Spleen (tissue), 11 donors: ENCODE measurements at regions not wholly inside any gene's neighbourhood (a gene's known extent, or its start where the extent isn't known, plus 50 kb on each side); places are given as distances from the start of the nearest gene placed in this dataset.

Experiments
- DNase-seq: peaks from one replicate; pipeline ENCODE4 v3.0.0-alpha.2; 2020
- H3K27ac ChIP-seq, 8 donors: fragments of 200-600 bp; sonication (generic) in 7 of 8; 1 replicate in 4 of 8; 2 replicates in 4 of 8; pipeline versions ENCODE4 v1.5.0 to v1.8.0; 2016 to 2021; ENCODE audit warnings: inconsistent platforms in 4 of 8, mild to moderate bottlenecking in 4 of 8, moderate library complexity in 1 of 8
- H3K27me3 ChIP-seq, 7 donors: fragments of 200-600 bp; sonication (generic) in 6 of 7; replicated peaks in 1 of 7; 1 replicate in 4 of 7; 2 replicates in 3 of 7; pipeline versions ENCODE4 v1.5.0 to v1.8.0; 2016 to 2021; ENCODE audit warnings: inconsistent platforms in 3 of 7, mild to moderate bottlenecking in 1 of 7
- H3K36me3 ChIP-seq, 6 donors: fragments of 200-600 bp; sonication (generic) in 5 of 6; 1 replicate in 4 of 6; 2 replicates in 2 of 6; pipeline versions ENCODE4 v1.5.0 to v1.8.0; 2016 to 2021; ENCODE audit warnings: inconsistent platforms in 2 of 6
- H3K4me1 ChIP-seq, 6 donors: fragments of 200-600 bp; sonication (generic) in 5 of 6; 1 replicate in 3 of 6; 2 replicates in 3 of 6; pipeline versions ENCODE4 v1.5.0 to v1.8.0; 2016 to 2021; ENCODE audit warnings: inconsistent platforms in 3 of 6
- H3K4me3 ChIP-seq, 8 donors: fragments of 200-600 bp; sonication (generic) in 7 of 8; 1 replicate in 4 of 8; 2 replicates in 4 of 8; pipeline versions ENCODE4 v1.5.0 to v1.8.0; 2016 to 2021; ENCODE audit warnings: inconsistent platforms in 4 of 8, mild to moderate bottlenecking in 4 of 8, moderate library complexity in 2 of 8
- H3K9me3 ChIP-seq, 8 donors: fragments of 200-600 bp; sonication (generic) in 7 of 8; 1 replicate in 4 of 8; 2 replicates in 4 of 8; pipeline versions ENCODE4 v1.5.0 to v1.8.0; 2016 to 2021; ENCODE audit warnings: inconsistent platforms in 4 of 8
- CTCF ChIP-seq, 11 experiments: fragments of 200-600 bp in 7 of 11; fragments of 450-650 bp in 4 of 11; sonication (generic) in 4 of 11; IDR thresholded peaks in 8 of 11; conservative IDR thresholded peaks in 3 of 11; 1 replicate in 7 of 11; 2 replicates in 4 of 11; pipeline versions ENCODE4 v1.4.0 to v1.8.0; 2016 to 2021; ENCODE audit warnings: antibody characterized with exemption in 11 of 11, inconsistent platforms in 4 of 11, mild to moderate bottlenecking in 1 of 11
- POLR2A ChIP-seq, 3 donors: fragments of 450-650 bp; IDR thresholded peaks; one replicate each; pipeline ENCODE4 v1.5.1; 2017; ENCODE audit warnings: antibody characterized with exemption in 3 of 3, mild to moderate bottlenecking in 1 of 3
- POLR2AphosphoS5 ChIP-seq, 3 donors: sonication (generic); formaldehyde crosslinking; IDR thresholded peaks; one replicate each; pipeline ENCODE4 v1.5.1; 2017; ENCODE audit warnings: antibody characterized with exemption in 3 of 3
- WGBS, 5 donors: extraction: QIAGEN DNeasy Blood & Tissue Kit in 3 of 5; methylation state at CpG; one replicate each; pipeline versions ENCODE4 v1.1.5 to v1.1.7; 2013 to 2018; 5-methylcytosine and 5-hydroxymethylcytosine counted together
- intact Hi-C: fragments of 100-400 bp; cut with DNase I; formaldehyde crosslinking; loops from one replicate; pipeline ENCODE4 v1.15.0; 2023; ENCODE audit warnings: low total_unique reads
- donor health status: healthy with polysubstance abuse.
- donor health status: DM: no; HTN: no; CAD: no; lungs with moderate emphysema.
- donor health status: DM: no; HTN: no; CAD: no.
- donor health status: Bipolar disorder and iron deficiency.
- donor health status: healthy.
- donor health status: DM: no; HTN: no; CAD: no.
- donor health status: DM: yes; HTN: yes; CAD: no.

- 38 to 62% (median 48%) methylated on average over 2 of the region's 2 CpGs for WGBS, 5 donors
- no peak overlapping the region for H3K4me3 ChIP-seq
- DNase-seq: no peak
- intact Hi-C loops: no loop called here
- H3K9me3 ChIP-seq: peaks cover 0 to 4% (median 0%) of the 10 kb centered on the region in 8 donors
- no peak overlapping the region for H3K27ac ChIP-seq
- no peaks in the 10 kb centered on the region for H3K27me3 ChIP-seq
- H3K4me1 ChIP-seq: no peaks in the 10 kb centered on the region
- TF ChIP-seq POLR2A (IDR thresholded peaks at IDR 0.05) (no peak), CTCF (IDR thresholded peaks at IDR 0.05 in 8 of 11, conservative IDR thresholded peaks at IDR 0.05 in 3 of 11) (no peak), POLR2AphosphoS5 (IDR thresholded peaks at IDR 0.05) (no peak)
- H3K36me3 ChIP-seq: no peaks in the 10 kb centered on the region
Measured at GRCh38 chr3:65234499-65234898, 546.7 kb upstream of the ADAMTS9 start.

GRCh38 chr3:65233561-65233960 lies 545.8 kb upstream of the ADAMTS9 start:
- Histone ChIP-seq H3K9me3 (peaks cover 0 to 2% (median 0%) of the 10 kb centered on the region in 8 donors), H3K4me3 (no peak overlapping the region), H3K27ac (no peak overlapping the region), H3K4me1 (no peaks in the 10 kb centered on the region), H3K27me3 (no peaks in the 10 kb centered on the region), H3K36me3 (no peaks in the 10 kb centered on the region)
- DNase-seq: no peak
- 58 to 72% (median 67%) methylated on average over 5 of the region's 5 CpGs for WGBS, 5 donors
- intact Hi-C loops: loop anchor here (1.0 kb wide), 1 partner anchor 31 kb away; no protein-coding TSS in a partner anchor
- TF ChIP-seq POLR2AphosphoS5 (IDR thresholded peaks at IDR 0.05) (no peak), CTCF (IDR thresholded peaks at IDR 0.05 in 8 of 11, conservative IDR thresholded peaks at IDR 0.05 in 3 of 11) (no peak), POLR2A (IDR thresholded peaks at IDR 0.05) (no peak)

GRCh38 chr3:65231544-65231943 lies 543.7 kb upstream of the ADAMTS9 start:
- Histone ChIP-seq H3K4me3 (no peak overlapping the region), H3K9me3 (no peaks in the 10 kb centered on the region), H3K4me1 (no peaks in the 10 kb centered on the region), H3K27ac (no peak overlapping the region), H3K36me3 (no peaks in the 10 kb centered on the region), H3K27me3 (no peaks in the 10 kb centered on the region)
- intact Hi-C loops: no loop called here
- WGBS, 5 donors: 73 to 80% (median 77%) methylated on average over 4 of the region's 4 CpGs
- TF ChIP-seq POLR2AphosphoS5 (IDR thresholded peaks at IDR 0.05) (no peak), CTCF (IDR thresholded peaks at IDR 0.05 in 8 of 11, conservative IDR thresholded peaks at IDR 0.05 in 3 of 11) (no peak), POLR2A (IDR thresholded peaks at IDR 0.05) (no peak)
- no peak for DNase-seq

- DNase-seq: no peak
- Histone ChIP-seq H3K9me3 (no peaks in the 10 kb centered on the region), H3K4me1 (no peaks in the 10 kb centered on the region), H3K36me3 (no peaks in the 10 kb centered on the region), H3K27ac (no peak overlapping the region), H3K4me3 (no peak overlapping the region), H3K27me3 (no peaks in the 10 kb centered on the region)
- intact Hi-C loops: no loop called here
- TF ChIP-seq POLR2AphosphoS5 (IDR thresholded peaks at IDR 0.05): no peak
- no peak for TF ChIP-seq POLR2A (IDR thresholded peaks at IDR 0.05)
- TF ChIP-seq CTCF (IDR thresholded peaks at IDR 0.05 in 8 of 11, conservative IDR thresholded peaks at IDR 0.05 in 3 of 11): no peak
- WGBS, 5 donors: 82 to 88% (median 86%) methylated on average over 14 of the region's 14 CpGs
Measured at GRCh38 chr3:65230261-65231139, 542.7 kb upstream of the ADAMTS9 start.
